NCI-H1436 (cell line): ENCODE measurements at regions not wholly inside any gene's neighbourhood (a gene's known extent, or its start where the extent isn't known, plus 50 kb on each side); places are given as distances from the start of the nearest gene placed in this dataset.
"Not testable (repeated sequence)": the region's sequence is repeated elsewhere in the genome, so short reads cannot be mapped to it uniquely, and the experiment has no call there.

ENCODE experiments used
- DNase-seq: peaks from one replicate; lab custom pipeline; 2025; lab: John Stamatoyannopoulos, UW

- no peak for DNase-seq
These were observed 50.4 kb upstream of the CACUL1 start for GRCh38 chr10:118805146-118805545.

GRCh38 chr10:118807512-118808305 lies 52.9 kb upstream of the CACUL1 start:
- DNase-seq, result no peak

DNA sequence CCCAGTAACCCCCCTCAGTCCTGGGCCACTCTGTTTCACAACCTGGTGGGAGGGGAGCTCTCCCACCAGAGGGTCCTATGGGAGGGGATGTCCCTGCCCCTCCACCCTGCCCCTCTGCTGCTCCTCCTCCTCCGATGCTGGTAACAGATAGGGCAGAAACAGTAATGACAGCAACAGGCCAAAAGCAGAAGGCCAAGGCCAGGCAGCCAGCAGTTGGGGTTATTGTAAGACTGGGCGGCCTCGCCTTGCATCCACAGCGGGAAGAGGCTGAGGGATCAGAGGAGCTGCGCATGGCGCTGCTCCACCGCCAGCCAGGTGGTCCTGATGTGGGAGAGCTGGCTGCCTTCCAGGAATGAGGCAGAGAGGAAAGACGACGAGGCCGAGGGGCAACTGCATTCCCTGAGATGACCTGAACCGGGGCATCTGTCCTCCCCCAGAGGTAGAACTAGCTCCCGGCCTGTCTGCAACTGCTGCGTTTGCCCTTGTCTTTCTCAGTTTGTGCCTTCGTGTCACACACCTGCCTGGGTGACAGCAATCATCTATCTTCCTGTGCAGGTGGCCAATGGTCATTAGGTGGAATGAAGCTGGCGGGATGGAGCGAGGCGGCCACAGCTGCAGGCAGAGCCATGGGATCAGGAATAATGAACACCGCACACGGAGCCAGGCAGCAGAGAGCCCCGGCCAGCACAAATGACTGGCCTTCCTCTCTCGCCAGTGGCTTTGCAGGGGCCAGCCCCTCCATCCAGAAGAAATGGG lies 54.0 kb upstream of the CACUL1 start:
- DNase-seq, result no peak

DNA sequence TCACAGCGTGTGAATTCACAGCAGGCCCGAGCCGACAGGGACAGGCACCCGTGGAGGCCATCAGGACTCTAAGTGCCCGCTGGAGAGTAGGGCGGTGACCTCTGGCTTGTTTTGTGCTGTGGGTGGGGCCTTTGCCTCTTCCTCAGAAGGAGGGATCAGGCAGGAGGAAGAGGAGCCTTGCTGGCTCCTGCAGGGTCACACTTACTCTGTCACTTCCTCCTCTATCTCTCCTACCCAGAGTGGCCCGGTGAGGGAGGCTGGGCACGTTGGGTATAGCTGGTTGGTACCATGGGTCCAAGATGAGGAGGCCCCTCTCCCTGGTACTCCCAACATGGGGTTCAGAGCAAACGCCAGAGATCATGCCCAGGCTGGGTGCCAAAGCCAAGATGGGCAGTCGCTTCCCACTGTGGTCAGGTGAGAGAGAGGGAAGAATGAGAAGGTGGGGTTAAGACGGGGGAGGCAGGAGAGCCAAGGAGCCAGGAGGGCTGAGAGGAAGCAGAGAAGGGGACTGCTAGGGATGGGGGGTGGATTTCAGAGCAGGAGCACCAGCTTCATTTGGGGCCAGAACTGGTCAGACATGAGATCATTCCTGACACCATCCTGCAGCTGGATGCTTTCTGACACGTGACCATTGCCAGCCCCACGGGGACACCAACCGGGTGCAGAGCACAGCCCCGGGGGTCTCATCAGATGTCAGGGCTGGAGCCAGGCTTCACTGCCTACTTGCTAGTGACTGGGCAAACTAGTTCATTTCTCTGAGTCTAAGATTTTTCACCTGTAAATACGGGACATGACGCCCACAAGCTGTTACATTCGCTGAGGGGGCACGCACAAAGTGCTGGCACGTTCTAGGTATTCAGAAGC lies 54.8 kb upstream of the CACUL1 start:
- DNase-seq, result no peak

GRCh38 chr10:118810796-118811505 lies 56.2 kb upstream of the CACUL1 start:
- no peak for DNase-seq

GRCh38 chr10:118811675-118812392 lies 57.1 kb upstream of the CACUL1 start:
- DNase-seq, result no peak

GRCh38 chr10:118812393-118812740 lies 57.6 kb upstream of the CACUL1 start:
- no peak for DNase-seq

DNA sequence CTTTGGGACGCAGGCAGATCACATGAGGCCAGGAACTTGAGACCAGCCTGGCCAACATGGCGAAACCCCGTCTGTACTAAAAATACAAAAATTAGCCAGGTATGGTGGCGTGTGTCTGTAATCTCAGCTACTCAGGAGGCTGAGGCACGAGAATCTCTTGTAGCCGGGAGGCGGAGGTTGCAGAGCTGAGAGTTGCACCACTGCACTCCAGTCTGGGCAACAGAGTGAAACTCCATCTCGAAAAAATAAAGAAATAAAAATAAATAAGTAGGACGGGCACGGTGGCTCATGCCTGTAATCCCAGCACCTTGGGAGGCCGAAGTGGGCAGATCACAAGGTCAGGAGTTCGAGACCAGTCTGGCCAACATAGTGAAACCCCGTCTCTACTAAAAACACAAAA lies 58.2 kb upstream of the CACUL1 start:
- DNase-seq, result not testable (repeated sequence)

DNA sequence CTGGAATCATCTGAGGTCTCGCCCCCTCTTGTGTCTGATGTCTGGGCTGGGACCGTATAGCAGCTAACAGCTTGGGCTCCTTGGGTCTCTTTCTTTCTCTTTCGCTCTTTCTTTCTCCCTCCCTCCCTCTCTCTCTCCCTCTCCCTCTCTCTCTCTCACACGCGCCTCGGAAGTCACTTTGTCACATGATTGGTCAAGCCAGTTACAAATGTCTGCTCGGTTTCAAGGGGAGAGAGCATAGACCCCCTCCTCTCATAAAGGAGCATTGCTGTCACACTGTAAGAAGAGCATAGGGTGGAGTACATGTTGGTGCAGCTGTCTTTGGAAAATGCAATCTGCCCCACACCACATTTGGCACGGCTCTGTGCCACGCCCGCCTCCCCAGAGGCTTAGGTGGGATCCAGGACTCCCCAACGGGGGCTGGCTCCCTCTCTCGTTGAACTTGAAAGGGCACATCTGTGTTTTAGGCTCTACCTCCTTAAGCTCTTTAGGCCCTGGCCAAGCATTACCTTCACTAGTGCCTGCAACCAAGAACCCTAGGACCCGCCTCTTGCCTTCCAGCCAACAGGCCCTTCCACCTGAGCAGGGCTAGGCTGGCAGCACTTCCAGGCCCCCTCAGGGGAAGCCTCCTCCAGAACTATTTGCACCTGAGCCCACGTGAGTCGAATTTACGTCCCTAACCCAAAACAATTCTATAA lies 61.9 kb upstream of the CACUL1 start:
- DNase-seq, result no peak

DNA sequence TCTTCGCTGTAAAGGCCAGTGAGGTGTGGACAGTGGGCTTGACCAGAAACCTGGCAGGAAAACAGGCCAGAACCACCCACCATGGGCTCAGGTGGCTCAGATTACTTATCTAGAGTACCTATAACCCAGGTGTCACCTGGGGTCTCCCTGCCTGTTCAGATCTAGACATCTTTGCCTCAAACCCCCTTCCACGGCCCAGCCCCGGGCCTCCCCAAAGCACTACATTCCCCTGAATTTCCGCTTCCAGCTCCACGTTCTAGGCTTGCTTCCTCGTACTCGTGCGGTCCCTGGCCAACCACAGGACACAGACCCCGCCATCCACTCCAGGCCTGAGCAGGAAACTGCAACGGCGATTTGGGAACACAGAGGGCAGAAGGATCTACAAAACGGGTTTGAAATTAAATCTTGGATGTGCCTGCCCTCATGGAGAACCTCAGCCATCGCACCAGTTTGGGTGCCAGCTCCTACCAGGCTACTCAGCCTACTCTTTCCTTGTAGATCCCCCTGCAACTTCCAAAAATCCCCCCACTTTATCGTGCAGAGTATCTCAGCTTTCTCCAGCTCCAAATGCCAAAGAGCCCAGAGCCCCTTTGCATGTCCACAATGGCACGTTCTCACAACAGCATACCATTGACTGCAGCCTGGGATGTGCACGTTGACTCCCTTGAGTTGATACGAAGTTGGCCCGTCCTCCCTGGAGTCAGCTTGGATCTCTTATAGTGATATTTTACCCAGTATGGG lies 62.7 kb upstream of the CACUL1 start:
- no peak for DNase-seq

- DNase-seq, result no peak
These were observed 64.0 kb upstream of the CACUL1 start for GRCh38 chr10:118818621-118819221.

DNA sequence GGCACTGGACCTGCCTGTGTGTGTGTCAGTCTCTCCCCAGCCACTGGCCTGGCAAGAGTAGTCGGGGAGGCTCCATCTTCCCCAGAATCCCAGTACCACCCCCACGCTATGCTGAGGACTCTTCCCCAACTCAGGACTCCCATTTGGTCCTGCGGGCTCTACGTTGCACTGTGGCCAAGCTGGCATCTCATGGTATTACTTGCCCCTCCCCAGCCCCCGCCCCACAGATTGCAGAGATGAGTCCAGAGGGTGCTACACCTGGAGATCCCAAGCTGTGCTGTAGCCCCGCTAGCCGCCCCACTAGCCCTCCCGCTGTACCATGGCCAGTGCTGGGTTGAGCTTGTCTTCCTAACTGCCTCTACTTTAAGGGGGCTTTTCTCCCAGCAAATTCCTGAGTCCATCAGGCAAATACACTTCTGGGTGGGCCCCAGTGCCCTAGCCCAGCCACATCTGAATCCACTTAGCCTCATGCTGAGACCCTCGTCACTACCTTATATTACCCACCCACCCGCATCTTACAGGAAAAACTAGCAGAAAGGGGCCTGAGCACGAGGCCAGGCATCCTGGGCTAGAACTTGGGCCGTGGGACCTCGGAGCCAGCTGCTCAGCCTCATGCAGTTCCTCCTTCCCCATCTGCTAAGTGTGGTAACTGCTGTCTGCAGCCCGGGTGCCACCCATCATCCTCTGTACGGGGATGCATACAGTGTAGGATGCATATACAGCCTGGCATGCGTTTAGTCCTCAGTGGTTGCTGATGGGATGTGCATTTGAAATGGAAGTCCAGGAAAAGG lies 65.8 kb upstream of the CACUL1 start:
- DNase-seq, result no peak

GRCh38 chr10:118823256-118823907 lies 68.6 kb upstream of the CACUL1 start:
- DNase-seq, result no peak

DNA sequence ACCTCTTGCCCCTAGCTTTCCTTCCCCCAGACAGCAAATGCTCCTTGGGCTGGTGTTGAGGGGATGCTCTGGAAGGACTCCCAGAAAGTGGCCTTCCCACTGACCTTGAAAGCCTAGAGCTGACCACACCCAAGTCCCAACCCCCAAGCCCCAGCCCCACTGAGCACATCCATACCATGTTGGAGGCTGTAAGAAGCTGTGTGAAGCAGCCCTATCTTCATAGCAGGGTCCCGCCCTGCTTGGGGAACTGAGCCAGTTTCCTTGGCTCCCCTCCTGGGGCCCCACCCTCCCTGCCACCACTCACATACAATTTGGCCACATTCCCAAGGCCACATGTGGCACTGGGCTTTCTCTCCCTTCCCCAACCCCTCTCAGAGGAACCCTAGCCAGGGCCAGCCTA lies 72.3 kb upstream of the CACUL1 start:
- DNase-seq, result no peak

DNA sequence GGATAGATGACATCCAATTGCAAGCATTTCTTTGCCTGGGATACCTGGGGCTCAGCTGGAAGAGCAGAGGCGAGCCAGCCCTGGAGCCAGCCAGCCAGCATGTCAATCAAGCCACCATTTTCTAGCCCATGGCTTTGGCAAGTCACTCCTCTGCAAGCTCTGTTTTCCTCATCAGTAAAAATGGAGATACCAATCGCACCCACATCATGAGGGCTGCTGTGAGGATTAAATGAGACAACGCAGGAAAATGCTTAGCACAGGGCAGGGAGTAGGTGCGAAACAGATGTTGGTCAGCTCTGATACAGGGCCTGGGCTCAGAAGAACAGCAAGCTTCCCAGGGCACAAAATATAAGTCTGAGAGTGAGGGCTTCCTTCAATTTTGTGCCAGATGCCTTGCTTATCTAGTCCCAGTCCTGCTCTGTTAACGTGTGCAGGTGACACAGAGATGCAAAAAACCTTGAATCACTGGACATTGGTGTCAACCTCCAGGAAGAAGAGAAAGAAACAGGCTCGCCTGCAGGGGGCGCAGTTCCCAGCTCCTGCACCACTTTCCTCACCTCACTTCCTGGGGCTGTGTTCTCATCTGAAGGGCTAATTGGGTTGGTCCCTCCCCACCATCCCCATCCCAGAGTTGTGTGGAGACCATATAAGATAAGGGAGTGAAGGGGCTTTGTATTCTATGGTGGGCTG lies 72.8 kb upstream of the CACUL1 start:
- no peak for DNase-seq

DNA sequence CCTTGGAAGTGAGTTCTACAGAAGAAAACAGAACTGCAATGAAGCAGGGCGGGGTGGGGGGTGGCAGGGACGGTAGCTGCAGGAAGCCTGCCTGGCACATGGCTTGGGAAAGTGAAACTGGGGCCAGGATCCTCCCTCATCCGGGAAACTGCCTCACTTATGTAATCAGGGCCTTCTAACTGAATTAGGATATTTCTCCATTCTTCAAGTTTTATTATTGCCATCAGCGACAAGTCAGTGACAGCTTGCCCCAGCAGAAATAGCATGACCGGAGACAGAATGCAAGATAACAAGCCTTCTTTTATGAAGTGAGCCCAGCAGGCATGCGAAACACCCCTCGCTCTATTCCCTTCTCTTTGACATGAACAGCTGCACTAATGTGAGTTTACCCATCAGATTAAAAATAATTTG lies 77.5 kb upstream of the CACUL1 start:
- no peak for DNase-seq

DNA sequence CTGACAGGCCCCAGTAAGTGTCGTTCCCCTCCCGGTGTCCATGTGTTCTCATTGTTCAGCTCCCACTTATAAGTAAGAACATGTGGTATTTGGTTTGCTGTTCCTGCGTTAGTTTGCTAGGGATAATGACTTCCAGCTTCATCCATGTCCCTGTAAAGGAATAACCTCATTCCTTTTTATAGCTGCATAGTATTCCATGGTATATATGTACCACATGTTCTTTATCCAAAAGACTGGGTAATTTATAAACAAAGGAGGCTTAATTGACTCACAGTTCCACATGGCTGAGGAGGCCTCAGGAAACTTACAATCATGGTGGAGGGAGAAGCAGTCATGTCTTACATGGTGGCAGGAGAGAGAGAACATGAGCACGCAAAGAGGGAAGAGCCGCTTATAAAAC lies 79.6 kb upstream of the CACUL1 start:
- DNase-seq, result not testable (repeated sequence)
